ENCODE measurements at regions not wholly inside any gene's neighbourhood (a gene's known extent, or its start where the extent isn't known, plus 50 kb on each side); places are given as distances from the start of the nearest gene placed in this dataset.

GRCh38 chr12:128170181-128170580, 96.8 kb upstream of the TMEM132C start:
- Histone ChIP-seq H3K4me1 (no peaks in the 10 kb centered on the region), H3K27ac (no peak overlapping the region), H3K4me3 (no peak overlapping the region), H3K27me3 (no peaks in the 10 kb centered on the region), H3K9me3 (peaks cover 0 to 5% (median 0%) of the 10 kb centered on the region in 3 donors), H3K36me3 (no peaks in the 10 kb centered on the region)
- intact Hi-C loops (cut with DNase I): no loop called here
- no peak for DNase-seq
- TF ChIP-seq POLR2A (IDR thresholded peaks at IDR 0.05): no peak
- TF ChIP-seq CTCF (IDR thresholded peaks at IDR 0.05): no peak
- WGBS, 2 donors: 32 to 42% methylated on average over 8 to 9 of the region's 9 CpGs

GRCh38 chr12:128178565-128178964, 88.4 kb upstream of the TMEM132C start:
- TF ChIP-seq POLR2A (IDR thresholded peaks at IDR 0.05): no peak
- no peak for TF ChIP-seq CTCF (IDR thresholded peaks at IDR 0.05)
- Histone ChIP-seq H3K27ac (no peak overlapping the region), H3K4me1 (no peaks in the 10 kb centered on the region), H3K4me3 (no peak overlapping the region), H3K27me3 (no peaks in the 10 kb centered on the region), H3K36me3 (no peaks in the 10 kb centered on the region), H3K9me3 (peaks cover 0 to 4% (median 0%) of the 10 kb centered on the region in 3 donors)
- 61 to 67% methylated on average over 4 of the region's 4 CpGs for WGBS, 2 donors
- no peak for DNase-seq
- intact Hi-C loops (cut with DNase I): no loop called here

GRCh38 chr12:128178966-128179365, 88.0 kb upstream of the TMEM132C start:
- no peaks in the 10 kb centered on the region for H3K4me1 ChIP-seq
- WGBS, 2 donors: 35 to 61% methylated on average over 3 of the region's 3 CpGs
- H3K4me3 ChIP-seq: no peak overlapping the region
- no peaks in the 10 kb centered on the region for H3K36me3 ChIP-seq
- TF ChIP-seq CTCF (IDR thresholded peaks at IDR 0.05): no peak
- TF ChIP-seq POLR2A (IDR thresholded peaks at IDR 0.05): no peak
- intact Hi-C loops (cut with DNase I): no loop called here
- H3K27me3 ChIP-seq: no peaks in the 10 kb centered on the region
- no peak for DNase-seq
- H3K27ac ChIP-seq: no peak overlapping the region
- H3K9me3 ChIP-seq: peaks cover 0 to 4% (median 0%) of the 10 kb centered on the region in 3 donors

- no peak overlapping the region for H3K4me3 ChIP-seq
- no peaks in the 10 kb centered on the region for H3K27me3 ChIP-seq
- 33 to 36% methylated on average over 1 of the region's 1 CpG for WGBS, 2 donors
- no peak for DNase-seq
- H3K4me1 ChIP-seq: no peaks in the 10 kb centered on the region
- TF ChIP-seq CTCF (IDR thresholded peaks at IDR 0.05) (no peak), POLR2A (IDR thresholded peaks at IDR 0.05) (no peak)
- H3K36me3 ChIP-seq: no peaks in the 10 kb centered on the region
- no peak overlapping the region for H3K27ac ChIP-seq
- peaks cover 0 to 4% (median 0%) of the 10 kb centered on the region in 3 donors for H3K9me3 ChIP-seq
- intact Hi-C loops (cut with DNase I): no loop called here
Observed at GRCh38 chr12:128180166-128180565, 86.8 kb upstream of the TMEM132C start.

GRCh38 chr12:128190052-128190451, 76.9 kb upstream of the TMEM132C start:
- no peak for DNase-seq
- Histone ChIP-seq H3K4me3 (no peak overlapping the region), H3K27ac (no peak overlapping the region), H3K4me1 (no peaks in the 10 kb centered on the region), H3K36me3 (no peaks in the 10 kb centered on the region), H3K27me3 (no peaks in the 10 kb centered on the region), H3K9me3 (peaks cover 0 to 30% (median 0%) of the 10 kb centered on the region in 3 donors)
- 81 to 91% methylated on average over 6 to 10 of the region's 10 CpGs for WGBS, 2 donors
- intact Hi-C loops (cut with DNase I): no loop called here
- no peak for TF ChIP-seq CTCF (IDR thresholded peaks at IDR 0.05)
- no peak for TF ChIP-seq POLR2A (IDR thresholded peaks at IDR 0.05)
